Hepatocyte (in vitro differentiated cells): ENCODE measurements at regions not wholly inside any gene's neighbourhood (a gene's known extent, or its start where the extent isn't known, plus 50 kb on each side); places are given as distances from the start of the nearest gene placed in this dataset.

Experiments used
- EZH2 ChIP-seq: fragments of 200-600 bp; sonication (generic); IDR thresholded peaks from 2 replicates; pipeline ENCODE4 v1.6.1; 2016; ENCODE audit warnings: antibody characterized with exemption, mild to moderate bottlenecking, borderline replicate concordance
- EZH2phosphoT487 ChIP-seq: fragments of 200-600 bp; sonication (generic); IDR thresholded peaks from one replicate; pipeline ENCODE4 v1.6.1; 2018; ENCODE audit warnings: antibody characterized with exemption, mild to moderate bottlenecking, low read depth, moderate library complexity; ENCODE audit not compliant: unreplicated experiment, severe bottlenecking
- TF ChIP-seq, protein P1 (sequence below): fragments of 200-600 bp; sonication (generic); IDR thresholded peaks from 2 replicates; pipeline ENCODE4 v1.5.1; 2016; ENCODE audit warnings: antibody characterized with exemption, mild to moderate bottlenecking; ENCODE audit not compliant: poor library complexity

DNA sequence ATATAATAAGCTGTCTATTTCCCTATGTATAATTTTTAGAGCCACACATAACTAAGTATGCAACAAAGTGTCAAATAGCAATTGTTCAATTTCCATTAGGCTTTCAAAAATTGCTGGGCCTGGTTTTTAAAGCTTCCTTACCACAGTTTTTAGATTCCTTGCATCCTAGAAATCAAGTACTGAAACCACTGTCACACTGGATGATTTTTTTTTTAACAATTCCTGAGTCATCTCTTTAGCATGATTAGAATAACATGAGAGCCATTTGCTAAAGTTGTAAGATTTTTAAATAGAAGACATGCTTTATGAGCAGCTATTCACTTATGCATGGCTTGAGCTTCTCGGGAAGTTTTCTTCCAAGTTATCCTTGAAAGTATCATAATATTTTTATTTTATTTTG lies 319.5 kb upstream of the NXPH2 start:
- TF ChIP-seq, protein P1, sequence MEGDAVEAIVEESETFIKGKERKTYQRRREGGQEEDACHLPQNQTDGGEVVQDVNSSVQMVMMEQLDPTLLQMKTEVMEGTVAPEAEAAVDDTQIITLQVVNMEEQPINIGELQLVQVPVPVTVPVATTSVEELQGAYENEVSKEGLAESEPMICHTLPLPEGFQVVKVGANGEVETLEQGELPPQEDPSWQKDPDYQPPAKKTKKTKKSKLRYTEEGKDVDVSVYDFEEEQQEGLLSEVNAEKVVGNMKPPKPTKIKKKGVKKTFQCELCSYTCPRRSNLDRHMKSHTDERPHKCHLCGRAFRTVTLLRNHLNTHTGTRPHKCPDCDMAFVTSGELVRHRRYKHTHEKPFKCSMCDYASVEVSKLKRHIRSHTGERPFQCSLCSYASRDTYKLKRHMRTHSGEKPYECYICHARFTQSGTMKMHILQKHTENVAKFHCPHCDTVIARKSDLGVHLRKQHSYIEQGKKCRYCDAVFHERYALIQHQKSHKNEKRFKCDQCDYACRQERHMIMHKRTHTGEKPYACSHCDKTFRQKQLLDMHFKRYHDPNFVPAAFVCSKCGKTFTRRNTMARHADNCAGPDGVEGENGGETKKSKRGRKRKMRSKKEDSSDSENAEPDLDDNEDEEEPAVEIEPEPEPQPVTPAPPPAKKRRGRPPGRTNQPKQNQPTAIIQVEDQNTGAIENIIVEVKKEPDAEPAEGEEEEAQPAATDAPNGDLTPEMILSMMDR = no peak
- TF ChIP-seq EZH2 (no peak), EZH2phosphoT487 (no peak)
